Right cardiac atrium (tissue), 5 donors: ENCODE measurements at regions not wholly inside any gene's neighbourhood (a gene's known extent, or its start where the extent isn't known, plus 50 kb on each side); places are given as distances from the start of the nearest gene placed in this dataset.
A peak's percentile ranks its signal among the peaks of the same experiment; 100 is the strongest.

ENCODE experiments used
- ATAC-seq, 2 donors: fragments of 200-7000 bp; cut with Tn5 transposase; one replicate each; pipeline versions ENCODE4 v1.8.0 to v1.9.1; 2020; ENCODE audit warnings: moderate library complexity in 2 of 2, mild to moderate bottlenecking in 1 of 2
- DNase-seq, 3 donors: peaks; one replicate each; pipeline ENCODE4 v3.0.0-alpha.2; 2020
- H3K27ac ChIP-seq: one replicate; pipeline ENCODE4 v1.5.1; 2013; ENCODE audit warnings: mild to moderate bottlenecking, low read length, control low read depth, moderate library complexity
- H3K27me3 ChIP-seq: one replicate; pipeline ENCODE4 v1.6.1; 2013; ENCODE audit not compliant: control insufficient read depth, insufficient read depth
- H3K4me1 ChIP-seq: one replicate; pipeline ENCODE4 v1.6.1; 2013; ENCODE audit warnings: low read length; ENCODE audit not compliant: control insufficient read depth, insufficient read depth
- H3K4me3 ChIP-seq: one replicate; pipeline ENCODE4 v1.5.1; 2013; ENCODE audit warnings: low read length, control low read depth
- H3K9me3 ChIP-seq: one replicate; pipeline ENCODE4 v1.6.1; 2013; ENCODE audit warnings: low read length; ENCODE audit not compliant: control insufficient read depth
- WGBS: extraction: QIAGEN DNeasy Blood & Tissue Kit; methylation state at CpG from one replicate; pipeline ENCODE4 v1.1.7; 2013; 5-methylcytosine and 5-hydroxymethylcytosine counted together
- intact Hi-C, 4 donors: fragments of 100-400 bp; cut with DNase I; formaldehyde crosslinking; loops; one replicate each; pipeline versions ENCODE4 v1.11.0 to v1.14.0; 2022 to 2023
- donor health status: healthy with polysubstance abuse.
- donor health status: DM: no; HTN: yes; CAD: no.
- donor health status: DM: no; HTN: no; CAD: no.
- donor health status: DM: no; HTN: yes; CAD: no; lungs with severe emphysema.
- donor health status: DM: yes; HTN: yes; CAD: no.

GRCh38 chr13:33722216-33722915 is 95.6 kb upstream of the RFC3 start:
- ATAC-seq, result no peak
- Histone ChIP-seq H3K27ac (no peak overlapping the region), H3K27me3 (no peaks in the 10 kb centered on the region), H3K9me3 (no peaks in the 10 kb centered on the region), H3K4me3 (no peak overlapping the region), H3K4me1 (no peaks in the 10 kb centered on the region)
- intact Hi-C loops, result loop anchor here (5.0 to 10.0 kb wide), 5 partner anchors 110 to 1138 kb away; partner anchors contain the start of gene PDS5B (in 2 of the 4)
- 11% methylated on average over 3 of the region's 3 CpGs for WGBS
- DNase-seq, result no peak

DNA sequence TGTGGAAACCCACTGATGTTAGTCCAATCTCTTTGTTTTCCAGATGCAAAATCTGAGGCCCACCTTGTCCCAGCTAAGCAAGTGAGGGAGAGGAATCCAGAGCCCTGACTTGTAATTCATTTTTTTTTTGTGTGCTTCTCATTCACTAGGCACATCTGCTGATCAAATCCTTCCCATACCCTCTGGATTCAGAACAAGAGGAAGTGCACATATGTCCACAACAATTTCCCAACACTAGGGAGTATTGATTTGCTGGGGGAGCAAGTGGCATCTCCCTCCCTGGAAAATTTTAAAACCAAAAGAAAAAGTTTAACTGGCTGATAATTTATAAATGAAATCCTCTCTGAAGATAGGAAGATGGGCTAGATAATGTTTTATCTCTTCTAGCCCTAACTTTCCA is 94.6 kb upstream of the RFC3 start:
- Histone ChIP-seq H3K4me1 (peaks cover under 1% of the 10 kb centered on the region), H3K27me3 (no peaks in the 10 kb centered on the region), H3K4me3 (no peak overlapping the region), H3K9me3 (no peaks in the 10 kb centered on the region), H3K27ac (peak overlapping the region; percentile 72)
- ATAC-seq, result no peak
- intact Hi-C loops, result loop anchor here (5.0 to 10.0 kb wide), 5 partner anchors 111 to 1139 kb away; partner anchors contain the start of gene PDS5B (in 2 of the 4)
- DNase-seq, result no peak

GRCh38 chr13:33723772-33724435 is 94.0 kb upstream of the RFC3 start:
- no peaks in the 10 kb centered on the region for H3K9me3 ChIP-seq
- intact Hi-C loops, result loop anchor here (5.0 to 10.0 kb wide), 5 partner anchors 112 to 1139 kb away; partner anchors contain the start of gene PDS5B (in 2 of the 4)
- no peak overlapping the region for H3K27ac ChIP-seq
- no peaks in the 10 kb centered on the region for H3K27me3 ChIP-seq
- peaks cover 2% of the 10 kb centered on the region for H3K4me1 ChIP-seq
- ATAC-seq (peak; percentile 82 to 84), DNase-seq (peak; percentile 68 to 82 (median 69))
- 5% methylated on average over 4 of the region's 4 CpGs for WGBS
- no peak overlapping the region for H3K4me3 ChIP-seq

- intact Hi-C loops, result loop anchor here in 2 of 4 donors (5.0 to 10.0 kb wide), 2 partner anchors 183 to 1141 kb away; partner anchors contain the start of gene PDS5B (in 1 of the 2)
- Histone ChIP-seq H3K27me3 (no peaks in the 10 kb centered on the region), H3K4me3 (no peak overlapping the region), H3K9me3 (no peaks in the 10 kb centered on the region), H3K27ac (no peak overlapping the region), H3K4me1 (peaks cover 2% of the 10 kb centered on the region)
- WGBS, result 91% methylated on average over 2 of the region's 2 CpGs
- no peak for ATAC-seq
- DNase-seq, result no peak
Measured at GRCh38 chr13:33725340-33725739, 92.6 kb upstream of the RFC3 start.

DNA sequence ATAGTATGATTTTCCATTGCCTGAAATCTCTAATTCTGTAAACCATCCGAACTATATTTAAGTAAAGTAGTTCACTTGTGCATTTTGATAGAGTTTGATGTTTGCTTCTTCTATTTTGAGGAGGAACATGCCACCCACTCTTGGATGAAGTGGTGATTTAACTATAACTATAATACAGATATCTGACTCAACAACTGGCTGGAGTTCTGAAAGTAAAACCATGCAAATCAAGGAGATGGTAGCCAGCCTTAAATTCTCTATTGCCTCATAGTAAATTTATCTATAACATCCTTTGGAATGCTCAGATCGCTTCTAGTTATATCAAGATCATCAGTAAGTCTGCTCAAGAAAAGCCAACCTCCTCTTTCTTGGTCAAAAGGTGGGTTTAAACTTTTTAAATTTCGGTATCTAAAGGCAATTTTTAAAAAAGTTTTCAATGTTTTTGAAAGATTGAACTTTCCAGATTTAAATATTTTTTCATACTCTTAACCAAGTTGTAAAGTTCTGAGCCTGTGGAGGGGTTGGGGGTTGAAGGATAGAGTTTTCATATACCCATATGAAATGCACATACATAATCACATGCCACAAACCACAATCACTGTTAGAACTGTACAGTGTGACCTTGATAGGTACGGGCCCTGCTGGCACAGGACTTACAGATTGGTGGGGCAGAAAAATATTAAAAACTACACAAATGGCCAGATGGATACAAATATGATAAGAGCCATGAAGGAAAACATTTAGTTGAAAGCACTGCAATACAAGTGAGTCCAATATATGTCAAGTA is 90.5 kb upstream of the RFC3 start:
- Histone ChIP-seq H3K27ac (no peak overlapping the region), H3K4me1 (peaks cover 2% of the 10 kb centered on the region), H3K9me3 (no peaks in the 10 kb centered on the region), H3K4me3 (no peak overlapping the region), H3K27me3 (no peaks in the 10 kb centered on the region)
- WGBS, result 77% methylated on average over 4 of the region's 4 CpGs
- ATAC-seq (no peak), DNase-seq (no peak)
- intact Hi-C loops, result loop anchor here in 2 of 4 donors (5.0 to 10.0 kb wide), 2 partner anchors 185 to 1143 kb away; partner anchors contain the start of gene PDS5B (in 1 of the 2)

DNA sequence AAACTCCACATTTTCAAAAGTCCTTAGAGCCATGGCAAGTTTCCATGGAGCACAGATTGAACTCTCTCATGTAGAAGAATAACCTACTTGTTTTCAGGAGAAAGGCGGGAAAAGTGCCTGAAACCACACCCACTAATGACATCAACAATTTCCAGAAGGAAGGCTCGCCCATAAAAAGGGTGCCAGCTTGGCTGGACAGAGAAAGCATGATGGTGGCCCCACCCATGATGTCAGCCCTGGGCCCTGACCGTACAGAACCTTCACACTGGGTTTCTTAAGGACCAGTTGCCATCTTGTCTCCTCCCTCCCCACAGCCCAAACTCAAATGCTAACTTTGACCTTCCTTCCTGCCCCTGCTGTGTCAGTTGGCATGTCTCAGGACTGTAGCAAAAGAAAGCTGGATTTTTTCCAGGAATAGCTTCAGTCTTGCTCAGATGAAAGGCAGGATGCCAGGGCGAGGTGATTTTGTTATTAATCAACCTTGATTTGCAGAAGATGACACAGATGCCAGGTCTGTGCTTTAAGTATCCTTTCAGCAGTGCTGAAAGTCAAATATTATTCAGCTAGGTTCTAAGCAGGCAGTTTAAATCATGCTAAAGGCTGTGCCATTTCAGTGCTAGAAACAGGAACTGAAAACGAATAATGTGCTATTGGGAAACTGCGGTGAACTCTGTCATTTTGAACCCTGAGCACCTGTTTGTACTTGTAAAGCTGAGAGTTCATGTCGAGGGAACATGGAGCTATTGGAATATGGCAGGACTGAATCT is 89.5 kb upstream of the RFC3 start:
- intact Hi-C loops, result loop anchor here in 2 of 4 donors (5.0 to 10.0 kb wide), 2 partner anchors 186 to 1144 kb away; partner anchors contain the start of gene PDS5B (in 1 of the 2)
- ATAC-seq (peak; percentile 88 to 93), DNase-seq (peak; percentile 77 to 90 (median 84))
- no peaks in the 10 kb centered on the region for H3K9me3 ChIP-seq
- no peak overlapping the region for H3K4me3 ChIP-seq
- H3K27me3 ChIP-seq, result no peaks in the 10 kb centered on the region
- WGBS, result 58% methylated on average over 7 of the region's 7 CpGs
- H3K27ac ChIP-seq, result peak overlapping the region; percentile 64
- peaks cover 2% of the 10 kb centered on the region for H3K4me1 ChIP-seq

- DNase-seq (no peak), ATAC-seq (peak; percentile 43 to 60)
- WGBS, result 34% methylated on average over 1 of the region's 1 CpG
- H3K27me3 ChIP-seq, result no peaks in the 10 kb centered on the region
- intact Hi-C loops, result no loop called here
- H3K9me3 ChIP-seq, result no peaks in the 10 kb centered on the region
- no peak overlapping the region for H3K4me3 ChIP-seq
- H3K27ac ChIP-seq, result peak overlapping the region; percentile 45
- peaks cover 2% of the 10 kb centered on the region for H3K4me1 ChIP-seq
Measured at GRCh38 chr13:33730147-33730546, 87.8 kb upstream of the RFC3 start.

DNA sequence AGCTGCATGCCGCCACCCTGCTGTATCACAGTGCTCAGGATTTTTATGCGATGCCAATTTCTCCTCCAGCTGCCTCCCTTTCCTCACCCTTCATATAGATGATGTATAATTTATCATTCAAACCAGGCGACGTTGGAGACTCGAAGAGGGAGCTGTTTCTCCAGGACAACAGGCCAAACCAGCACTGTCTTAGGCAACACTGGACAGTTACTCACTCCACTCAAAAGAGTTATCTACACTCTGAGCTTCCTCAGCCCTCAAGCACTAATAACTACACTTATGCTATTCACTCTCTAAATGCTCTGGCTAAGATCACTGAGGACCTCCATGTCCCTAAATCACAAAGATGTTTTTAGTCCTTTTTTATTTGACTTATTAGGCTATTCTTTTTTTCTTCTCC is 87.3 kb upstream of the RFC3 start:
- Histone ChIP-seq H3K4me3 (no peak overlapping the region), H3K27ac (no peak overlapping the region), H3K9me3 (no peaks in the 10 kb centered on the region), H3K4me1 (peaks cover 2% of the 10 kb centered on the region), H3K27me3 (no peaks in the 10 kb centered on the region)
- DNase-seq, result no peak
- WGBS, result 89% methylated on average over 5 of the region's 5 CpGs
- no peak for ATAC-seq
- intact Hi-C loops, result no loop called here

GRCh38 chr13:33735276-33735675 is 82.7 kb upstream of the RFC3 start:
- Histone ChIP-seq H3K9me3 (no peaks in the 10 kb centered on the region), H3K4me3 (no peak overlapping the region), H3K27me3 (no peaks in the 10 kb centered on the region), H3K27ac (no peak overlapping the region), H3K4me1 (no peaks in the 10 kb centered on the region)
- DNase-seq (no peak), ATAC-seq (no peak)
- intact Hi-C loops, result no loop called here
- WGBS, result 67% methylated on average over 1 of the region's 1 CpG

- 87% methylated on average over 4 of the region's 4 CpGs for WGBS
- Histone ChIP-seq H3K27ac (no peak overlapping the region), H3K4me3 (no peak overlapping the region), H3K9me3 (no peaks in the 10 kb centered on the region), H3K27me3 (no peaks in the 10 kb centered on the region), H3K4me1 (no peaks in the 10 kb centered on the region)
- intact Hi-C loops, result no loop called here
- ATAC-seq, result no peak
- no peak for DNase-seq
Measured at GRCh38 chr13:33739254-33739653, 78.7 kb upstream of the RFC3 start.
